Panc1 (cell line): ENCODE measurements at regions not wholly inside any gene's neighbourhood (a gene's known extent, or its start where the extent isn't known, plus 50 kb on each side); places are given as distances from the start of the nearest gene placed in this dataset.

Source experiments
- ATAC-seq: fragments of 200-7000 bp; cut with Tn5 transposase; 2 replicates; pipeline ENCODE4 v1.9.1; 2020; ENCODE audit warnings: mild to moderate bottlenecking, moderate library complexity
- BruUV-seq: library from RNA; stranded (reverse); fragments of 400-500 nt; replicated peaks from 2 replicates; lab custom pipeline; 2021; lab: Mats Ljungman, UMichigan
- CTCF ChIA-PET: fragments of 300-600 bp; sonication (Branson Sonifier 250); formaldehyde crosslinking; loops from one replicate; lab custom pipeline; 2022; ENCODE audit warnings: antibody characterized with exemption; lab: Charles Lee
- POLR2A ChIA-PET: fragments of 300-600 bp; sonication (Branson Sonifier 250); formaldehyde crosslinking; loops from one replicate; lab custom pipeline; 2022; ENCODE audit warnings: antibody characterized with exemption; lab: Charles Lee
- DNase-seq: peaks from one replicate; pipeline ENCODE4 v3.0.0-alpha.2; 2010; ENCODE audit warnings: low read depth, low spot score
- H3K27ac ChIP-seq: 2 replicates; pipeline ENCODE4 v1.5.1; 2011; ENCODE audit warnings: mild to moderate bottlenecking, low read length, inconsistent platforms
- H3K27me3 ChIP-seq: fragments of 200-500 bp; sonication (Bioruptor generic); 2 replicates; pipeline ENCODE4 v1.6.0; 2014; ENCODE audit warnings: low read length, inconsistent platforms; ENCODE audit not compliant: control insufficient read depth, insufficient read depth
- H3K36me3 ChIP-seq: fragments of 200-500 bp; sonication (Bioruptor generic); 2 replicates; pipeline ENCODE4 v1.5.1; 2014; ENCODE audit warnings: inconsistent platforms, mild to moderate bottlenecking, low read length, moderate library complexity; ENCODE audit not compliant: control insufficient read depth, insufficient read depth
- H3K4me1 ChIP-seq: 2 replicates; pipeline ENCODE4 v1.5.1; 2011; ENCODE audit warnings: inconsistent platforms, mild to moderate bottlenecking, low read length, moderate library complexity; ENCODE audit not compliant: control insufficient read depth, insufficient read depth
- H3K4me3 ChIP-seq, 2 experiments: 2 replicates each; pipeline ENCODE4 v1.5.1; 2011 to 2012; ENCODE audit warnings: low read depth in 2 of 2, low read length in 2 of 2, mild to moderate bottlenecking in 2 of 2, inconsistent platforms in 1 of 2, moderate library complexity in 1 of 2
- H3K9me3 ChIP-seq: fragments of 200-500 bp; sonication (Bioruptor generic); 2 replicates; pipeline ENCODE4 v1.5.1; 2014; ENCODE audit warnings: low read depth, mild to moderate bottlenecking, inconsistent platforms, low read length, moderate library complexity; ENCODE audit not compliant: control insufficient read depth, insufficient read depth
- POLR2AphosphoS5 ChIP-seq: IDR thresholded peaks from 2 replicates; pipeline ENCODE4 v1.6.1; 2012; ENCODE audit warnings: mild to moderate bottlenecking, low read depth, low read length, moderate library complexity
- SIN3A ChIP-seq: IDR thresholded peaks from 2 replicates; pipeline ENCODE4 v1.6.1; 2012; ENCODE audit warnings: low read depth, mild to moderate bottlenecking, low read length, moderate library complexity, borderline replicate concordance; ENCODE audit not compliant: insufficient read depth
- TCF7L2 ChIP-seq: IDR thresholded peaks from 2 replicates; pipeline ENCODE4 v1.6.1; 2011; ENCODE audit warnings: mild to moderate bottlenecking, low read depth, low read length, inconsistent platforms
- in situ Hi-C: cut with HindIII; loops from 2 replicates; pipeline ENCODE4 v1.10.0; 2016; ENCODE audit warnings: low sequenced_read_pairs, low pct_unique_long_range_greater_than_20kb
- intact Hi-C: fragments of 100-400 bp; cut with micrococcal nuclease; formaldehyde crosslinking; loops from one replicate; pipeline ENCODE4 v1.10.0; 2022; ENCODE audit not compliant: unreplicated experiment
- TF ChIP-seq, protein P1 (sequence below): fragments of 450-650 bp; IDR thresholded peaks from 2 replicates; pipeline ENCODE4 v1.5.1; 2017; ENCODE audit warnings: mild to moderate bottlenecking
- TF ChIP-seq, protein P2 (sequence below), 2 experiments: IDR thresholded peaks; 2 replicates each; pipeline ENCODE4 v1.6.1; 2011 to 2012; ENCODE audit warnings: low read depth in 2 of 2, control low read depth in 1 of 2, low read length in 1 of 2, mild to moderate bottlenecking in 1 of 2, moderate library complexity in 1 of 2; ENCODE audit not compliant: insufficient read depth in 1 of 2

DNA sequence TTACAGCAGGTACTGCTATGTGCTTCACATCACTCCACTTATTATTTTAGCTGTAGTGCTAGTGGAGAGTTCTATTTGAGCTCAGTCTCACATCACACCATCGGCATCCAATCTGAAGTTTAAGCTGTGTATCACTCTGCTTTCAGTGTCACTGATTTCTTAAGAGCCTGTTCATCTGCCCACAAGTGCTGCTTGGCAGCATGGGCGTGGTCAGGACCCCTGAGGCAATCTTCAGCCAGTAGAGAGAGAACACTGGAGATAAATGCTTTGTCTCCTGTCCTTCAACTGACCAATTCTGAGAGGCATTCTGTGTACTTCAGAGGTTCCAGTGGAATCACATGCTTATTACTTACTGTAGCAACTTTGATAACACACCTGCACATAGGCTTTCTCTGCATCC, 728.8 kb downstream of the RPS29 start:
- Histone ChIP-seq H3K36me3 (no peaks in the 10 kb centered on the region), H3K27ac (no peak overlapping the region), H3K4me1 (no peaks in the 10 kb centered on the region), H3K27me3 (no peaks in the 10 kb centered on the region), H3K9me3 (no peaks in the 10 kb centered on the region), H3K4me3 (no peak overlapping the region)
- BruUV-seq = no TSS peak
- TF ChIP-seq TCF7L2 (no peak), POLR2AphosphoS5 (no peak), SIN3A (no peak)
- TF ChIP-seq, protein P1, sequence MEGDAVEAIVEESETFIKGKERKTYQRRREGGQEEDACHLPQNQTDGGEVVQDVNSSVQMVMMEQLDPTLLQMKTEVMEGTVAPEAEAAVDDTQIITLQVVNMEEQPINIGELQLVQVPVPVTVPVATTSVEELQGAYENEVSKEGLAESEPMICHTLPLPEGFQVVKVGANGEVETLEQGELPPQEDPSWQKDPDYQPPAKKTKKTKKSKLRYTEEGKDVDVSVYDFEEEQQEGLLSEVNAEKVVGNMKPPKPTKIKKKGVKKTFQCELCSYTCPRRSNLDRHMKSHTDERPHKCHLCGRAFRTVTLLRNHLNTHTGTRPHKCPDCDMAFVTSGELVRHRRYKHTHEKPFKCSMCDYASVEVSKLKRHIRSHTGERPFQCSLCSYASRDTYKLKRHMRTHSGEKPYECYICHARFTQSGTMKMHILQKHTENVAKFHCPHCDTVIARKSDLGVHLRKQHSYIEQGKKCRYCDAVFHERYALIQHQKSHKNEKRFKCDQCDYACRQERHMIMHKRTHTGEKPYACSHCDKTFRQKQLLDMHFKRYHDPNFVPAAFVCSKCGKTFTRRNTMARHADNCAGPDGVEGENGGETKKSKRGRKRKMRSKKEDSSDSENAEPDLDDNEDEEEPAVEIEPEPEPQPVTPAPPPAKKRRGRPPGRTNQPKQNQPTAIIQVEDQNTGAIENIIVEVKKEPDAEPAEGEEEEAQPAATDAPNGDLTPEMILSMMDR = no peak
- TF ChIP-seq, protein P2, sequence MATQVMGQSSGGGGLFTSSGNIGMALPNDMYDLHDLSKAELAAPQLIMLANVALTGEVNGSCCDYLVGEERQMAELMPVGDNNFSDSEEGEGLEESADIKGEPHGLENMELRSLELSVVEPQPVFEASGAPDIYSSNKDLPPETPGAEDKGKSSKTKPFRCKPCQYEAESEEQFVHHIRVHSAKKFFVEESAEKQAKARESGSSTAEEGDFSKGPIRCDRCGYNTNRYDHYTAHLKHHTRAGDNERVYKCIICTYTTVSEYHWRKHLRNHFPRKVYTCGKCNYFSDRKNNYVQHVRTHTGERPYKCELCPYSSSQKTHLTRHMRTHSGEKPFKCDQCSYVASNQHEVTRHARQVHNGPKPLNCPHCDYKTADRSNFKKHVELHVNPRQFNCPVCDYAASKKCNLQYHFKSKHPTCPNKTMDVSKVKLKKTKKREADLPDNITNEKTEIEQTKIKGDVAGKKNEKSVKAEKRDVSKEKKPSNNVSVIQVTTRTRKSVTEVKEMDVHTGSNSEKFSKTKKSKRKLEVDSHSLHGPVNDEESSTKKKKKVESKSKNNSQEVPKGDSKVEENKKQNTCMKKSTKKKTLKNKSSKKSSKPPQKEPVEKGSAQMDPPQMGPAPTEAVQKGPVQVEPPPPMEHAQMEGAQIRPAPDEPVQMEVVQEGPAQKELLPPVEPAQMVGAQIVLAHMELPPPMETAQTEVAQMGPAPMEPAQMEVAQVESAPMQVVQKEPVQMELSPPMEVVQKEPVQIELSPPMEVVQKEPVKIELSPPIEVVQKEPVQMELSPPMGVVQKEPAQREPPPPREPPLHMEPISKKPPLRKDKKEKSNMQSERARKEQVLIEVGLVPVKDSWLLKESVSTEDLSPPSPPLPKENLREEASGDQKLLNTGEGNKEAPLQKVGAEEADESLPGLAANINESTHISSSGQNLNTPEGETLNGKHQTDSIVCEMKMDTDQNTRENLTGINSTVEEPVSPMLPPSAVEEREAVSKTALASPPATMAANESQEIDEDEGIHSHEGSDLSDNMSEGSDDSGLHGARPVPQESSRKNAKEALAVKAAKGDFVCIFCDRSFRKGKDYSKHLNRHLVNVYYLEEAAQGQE (IDR thresholded peaks at IDR 0.05; ENCODE audit: insufficient read depth in 1 of 2, low read depth in 2 of 2, low read length in 1 of 2) = no peak
- ATAC-seq = no peak
- intact Hi-C loops = no loop called here
- ChIA-PET CTCF (no interaction called here), POLR2A (no interaction called here)
- in situ Hi-C loops = no loop called here
- DNase-seq = no peak

DNA sequence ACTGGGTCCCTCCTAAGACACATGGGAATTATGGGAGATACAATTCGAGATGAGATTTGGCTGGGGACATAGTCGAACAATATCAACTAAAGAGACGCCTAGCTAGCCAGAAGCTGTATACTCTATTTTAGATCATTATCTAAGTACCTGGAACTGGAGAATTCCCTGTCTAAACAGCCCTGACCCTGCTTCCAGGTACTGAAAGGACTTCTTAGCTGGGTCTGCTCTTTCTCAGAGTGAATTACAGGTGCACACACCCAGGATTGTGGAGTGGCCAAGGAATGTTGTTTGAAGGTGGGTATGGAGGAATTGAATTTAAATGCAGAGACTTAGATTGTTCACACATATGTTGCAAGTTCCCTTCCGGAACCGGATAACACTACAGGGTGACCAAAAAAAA, 733.0 kb downstream of the RPS29 start:
- BruUV-seq = no TSS peak
- CTCF ChIA-PET = no interaction called here

More for the DNA sequence above, 733.0 kb downstream of the RPS29 start:
- TF ChIP-seq, protein P1 = no peak
- TF ChIP-seq, protein P2 (IDR thresholded peaks at IDR 0.05; ENCODE audit: insufficient read depth in 1 of 2, low read depth in 2 of 2, low read length in 1 of 2) = no peak
- TF ChIP-seq TCF7L2 (no peak), SIN3A (no peak), POLR2AphosphoS5 (no peak)
- POLR2A ChIA-PET = no interaction called here
- Histone ChIP-seq H3K27ac (no peak overlapping the region), H3K36me3 (no peaks in the 10 kb centered on the region), H3K9me3 (no peaks in the 10 kb centered on the region), H3K4me3 (no peak overlapping the region), H3K27me3 (no peaks in the 10 kb centered on the region), H3K4me1 (no peaks in the 10 kb centered on the region)
- intact Hi-C loops = no loop called here
- ATAC-seq = no peak
- DNase-seq = no peak
- in situ Hi-C loops = no loop called here
